ENCODE measurements at regions not wholly inside any gene's neighbourhood (a gene's known extent, or its start where the extent isn't known, plus 50 kb on each side); places are given as distances from the start of the nearest gene placed in this dataset.

GRCh38 chr13:109897988-109898624 lies 111.7 kb upstream of the IRS2 start:
- H3K27me3 ChIP-seq (ENCODE audit: control insufficient read depth, insufficient read depth, low read length) = no peaks in the 10 kb centered on the region

GRCh38 chr13:109892101-109892500 lies 105.7 kb upstream of the IRS2 start:
- no peaks in the 10 kb centered on the region for H3K27me3 ChIP-seq (ENCODE audit: control insufficient read depth, insufficient read depth, low read length)
- H3K27ac ChIP-seq (ENCODE audit: low read length) = no peak overlapping the region
- no peak overlapping the region for H3K4me3 ChIP-seq (ENCODE audit: low read length)
- H3K9ac ChIP-seq (ENCODE audit: low read length) = no peak overlapping the region
- H3K9me3 ChIP-seq (ENCODE audit: control insufficient read depth, low read depth, low read length) = no peaks in the 10 kb centered on the region
- no peaks in the 10 kb centered on the region for H3K36me3 ChIP-seq (ENCODE audit: control insufficient read depth, low read depth, low read length)
- H3K4me1 ChIP-seq (ENCODE audit: control insufficient read depth, low read depth, low read length) = no peaks in the 10 kb centered on the region

More at GRCh38 chr13:109897988-109898624, 111.7 kb upstream of the IRS2 start:
- no peak overlapping the region for H3K9ac ChIP-seq (ENCODE audit: low read length)
- H3K27ac ChIP-seq (ENCODE audit: low read length) = no peak overlapping the region
- peaks cover 4% of the 10 kb centered on the region for H3K4me1 ChIP-seq (ENCODE audit: control insufficient read depth, low read depth, low read length)
- H3K36me3 ChIP-seq (ENCODE audit: control insufficient read depth, low read depth, low read length) = no peaks in the 10 kb centered on the region
- no peak overlapping the region for H3K4me3 ChIP-seq (ENCODE audit: low read length)
- H3K9me3 ChIP-seq (ENCODE audit: control insufficient read depth, low read depth, low read length) = no peaks in the 10 kb centered on the region

DNA sequence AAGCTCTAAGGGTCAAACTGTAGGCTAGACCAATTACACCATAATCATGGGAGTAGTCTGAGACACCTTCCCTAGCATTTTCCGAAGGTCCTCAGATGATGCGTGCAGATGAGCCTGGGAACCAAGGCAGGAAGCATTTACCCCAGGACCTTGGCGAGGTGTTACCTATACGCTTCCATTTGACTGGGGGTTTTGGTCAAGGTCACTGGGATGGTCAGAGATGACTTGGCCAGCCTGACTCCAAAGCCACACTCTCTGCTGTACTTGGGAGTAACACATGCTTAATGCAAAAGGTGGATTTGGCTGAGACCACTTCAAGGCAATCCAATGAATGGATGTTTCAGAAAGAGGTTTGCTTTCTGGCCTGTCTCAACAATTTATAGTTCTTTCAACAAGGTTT lies 98.9 kb upstream of the IRS2 start:
- H3K27ac ChIP-seq (ENCODE audit: low read length) = no peak overlapping the region
- no peak overlapping the region for H3K9ac ChIP-seq (ENCODE audit: low read length)
- no peaks in the 10 kb centered on the region for H3K27me3 ChIP-seq (ENCODE audit: control insufficient read depth, insufficient read depth, low read length)
- H3K36me3 ChIP-seq (ENCODE audit: control insufficient read depth, low read depth, low read length) = no peaks in the 10 kb centered on the region
- no peaks in the 10 kb centered on the region for H3K9me3 ChIP-seq (ENCODE audit: control insufficient read depth, low read depth, low read length)
- no peak overlapping the region for H3K4me3 ChIP-seq (ENCODE audit: low read length)
- H3K4me1 ChIP-seq (ENCODE audit: control insufficient read depth, low read depth, low read length) = no peaks in the 10 kb centered on the region

GRCh38 chr13:109884462-109884861 lies 98.1 kb upstream of the IRS2 start:
- H3K9me3 ChIP-seq (ENCODE audit: control insufficient read depth, low read depth, low read length) = no peaks in the 10 kb centered on the region
- no peak overlapping the region for H3K27ac ChIP-seq (ENCODE audit: low read length)
- no peaks in the 10 kb centered on the region for H3K36me3 ChIP-seq (ENCODE audit: control insufficient read depth, low read depth, low read length)
- no peaks in the 10 kb centered on the region for H3K4me1 ChIP-seq (ENCODE audit: control insufficient read depth, low read depth, low read length)
- no peak overlapping the region for H3K9ac ChIP-seq (ENCODE audit: low read length)
- no peak overlapping the region for H3K4me3 ChIP-seq (ENCODE audit: low read length)
- no peaks in the 10 kb centered on the region for H3K27me3 ChIP-seq (ENCODE audit: control insufficient read depth, insufficient read depth, low read length)

- H3K27ac ChIP-seq (ENCODE audit: low read length) = no peak overlapping the region
- H3K9ac ChIP-seq (ENCODE audit: low read length) = no peak overlapping the region
- no peak overlapping the region for H3K4me3 ChIP-seq (ENCODE audit: low read length)
These were observed 97.1 kb upstream of the IRS2 start for GRCh38 chr13:109883181-109884180.

GRCh38 chr13:109881961-109882558 lies 95.7 kb upstream of the IRS2 start:
- H3K36me3 ChIP-seq (ENCODE audit: control insufficient read depth, low read depth, low read length) = no peaks in the 10 kb centered on the region
- H3K9ac ChIP-seq (ENCODE audit: low read length) = no peak overlapping the region
- no peak overlapping the region for H3K27ac ChIP-seq (ENCODE audit: low read length)
- no peaks in the 10 kb centered on the region for H3K9me3 ChIP-seq (ENCODE audit: control insufficient read depth, low read depth, low read length)
- no peaks in the 10 kb centered on the region for H3K4me1 ChIP-seq (ENCODE audit: control insufficient read depth, low read depth, low read length)
- no peak overlapping the region for H3K4me3 ChIP-seq (ENCODE audit: low read length)
- no peaks in the 10 kb centered on the region for H3K27me3 ChIP-seq (ENCODE audit: control insufficient read depth, insufficient read depth, low read length)

More at GRCh38 chr13:109883181-109884180, 97.1 kb upstream of the IRS2 start:
- Histone ChIP-seq H3K27me3 (ENCODE audit: control insufficient read depth, insufficient read depth, low read length) (no peaks in the 10 kb centered on the region), H3K9me3 (ENCODE audit: control insufficient read depth, low read depth, low read length) (no peaks in the 10 kb centered on the region), H3K36me3 (ENCODE audit: control insufficient read depth, low read depth, low read length) (no peaks in the 10 kb centered on the region), H3K4me1 (ENCODE audit: control insufficient read depth, low read depth, low read length) (no peaks in the 10 kb centered on the region)

- H3K27me3 ChIP-seq (ENCODE audit: control insufficient read depth, insufficient read depth, low read length) = no peaks in the 10 kb centered on the region
- H3K9me3 ChIP-seq (ENCODE audit: control insufficient read depth, low read depth, low read length) = no peaks in the 10 kb centered on the region
- no peak overlapping the region for H3K27ac ChIP-seq (ENCODE audit: low read length)
- no peaks in the 10 kb centered on the region for H3K36me3 ChIP-seq (ENCODE audit: control insufficient read depth, low read depth, low read length)
- no peaks in the 10 kb centered on the region for H3K4me1 ChIP-seq (ENCODE audit: control insufficient read depth, low read depth, low read length)
- no peak overlapping the region for H3K9ac ChIP-seq (ENCODE audit: low read length)
- no peak overlapping the region for H3K4me3 ChIP-seq (ENCODE audit: low read length)
These were observed 95.0 kb upstream of the IRS2 start for GRCh38 chr13:109881347-109881725.

- no peaks in the 10 kb centered on the region for H3K27me3 ChIP-seq (ENCODE audit: control insufficient read depth, insufficient read depth, low read length)
- H3K9me3 ChIP-seq (ENCODE audit: control insufficient read depth, low read depth, low read length) = no peaks in the 10 kb centered on the region
- no peaks in the 10 kb centered on the region for H3K36me3 ChIP-seq (ENCODE audit: control insufficient read depth, low read depth, low read length)
- no peak overlapping the region for H3K9ac ChIP-seq (ENCODE audit: low read length)
- no peak overlapping the region for H3K27ac ChIP-seq (ENCODE audit: low read length)
- H3K4me3 ChIP-seq (ENCODE audit: low read length) = no peak overlapping the region
- no peaks in the 10 kb centered on the region for H3K4me1 ChIP-seq (ENCODE audit: control insufficient read depth, low read depth, low read length)
These were observed 94.3 kb upstream of the IRS2 start for GRCh38 chr13:109880371-109881346.

DNA sequence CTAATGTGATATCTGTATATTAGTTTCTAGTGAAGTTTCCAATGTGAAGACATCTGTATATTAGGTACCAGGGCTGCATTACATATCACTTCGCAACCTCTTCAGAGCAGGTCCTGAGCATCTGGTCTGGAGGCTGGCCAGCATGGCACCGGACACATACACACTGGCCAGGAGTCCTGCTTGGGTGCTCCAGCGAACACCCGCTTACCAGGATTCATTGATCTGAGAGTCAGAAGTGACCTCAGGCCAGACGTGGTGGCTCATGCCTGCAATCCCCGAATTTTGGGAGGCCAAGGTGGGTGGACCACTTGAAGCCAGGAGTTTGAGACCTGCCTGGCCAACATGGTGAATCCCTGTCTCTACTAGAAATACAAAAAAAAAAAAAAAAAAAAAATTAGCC lies 93.0 kb upstream of the IRS2 start:
- Histone ChIP-seq H3K9me3 (ENCODE audit: control insufficient read depth, low read depth, low read length) (no peaks in the 10 kb centered on the region), H3K4me3 (ENCODE audit: low read length) (no peak overlapping the region), H3K27ac (ENCODE audit: low read length) (no peak overlapping the region), H3K27me3 (ENCODE audit: control insufficient read depth, insufficient read depth, low read length) (no peaks in the 10 kb centered on the region), H3K36me3 (ENCODE audit: control insufficient read depth, low read depth, low read length) (no peaks in the 10 kb centered on the region), H3K9ac (ENCODE audit: low read length) (no peak overlapping the region), H3K4me1 (ENCODE audit: control insufficient read depth, low read depth, low read length) (no peaks in the 10 kb centered on the region)

DNA sequence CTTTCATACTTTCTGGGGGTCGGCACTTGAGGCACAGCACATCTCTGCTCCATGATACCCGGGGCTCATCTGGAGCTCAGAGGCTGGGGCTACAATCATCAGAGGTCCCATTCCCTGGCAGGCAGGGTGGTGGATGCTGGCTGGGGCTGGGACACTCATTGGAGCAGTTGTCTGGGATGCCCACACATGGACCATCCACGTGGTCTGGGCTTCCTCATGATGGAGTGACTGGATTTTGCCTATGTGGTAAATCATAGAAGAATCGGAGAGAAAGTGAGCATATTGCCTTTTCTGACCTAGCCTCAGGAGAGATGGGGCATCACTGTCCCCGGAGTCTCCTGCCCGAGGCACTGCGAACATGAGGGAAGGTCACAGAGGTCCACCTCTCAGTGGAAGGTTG lies 91.4 kb upstream of the IRS2 start:
- no peaks in the 10 kb centered on the region for H3K27me3 ChIP-seq (ENCODE audit: control insufficient read depth, insufficient read depth, low read length)
- H3K27ac ChIP-seq (ENCODE audit: low read length) = no peak overlapping the region
- H3K4me1 ChIP-seq (ENCODE audit: control insufficient read depth, low read depth, low read length) = peaks cover 4% of the 10 kb centered on the region
- H3K9me3 ChIP-seq (ENCODE audit: control insufficient read depth, low read depth, low read length) = no peaks in the 10 kb centered on the region
- H3K4me3 ChIP-seq (ENCODE audit: low read length) = no peak overlapping the region
- H3K36me3 ChIP-seq (ENCODE audit: control insufficient read depth, low read depth, low read length) = no peaks in the 10 kb centered on the region
- H3K9ac ChIP-seq (ENCODE audit: low read length) = no peak overlapping the region

DNA sequence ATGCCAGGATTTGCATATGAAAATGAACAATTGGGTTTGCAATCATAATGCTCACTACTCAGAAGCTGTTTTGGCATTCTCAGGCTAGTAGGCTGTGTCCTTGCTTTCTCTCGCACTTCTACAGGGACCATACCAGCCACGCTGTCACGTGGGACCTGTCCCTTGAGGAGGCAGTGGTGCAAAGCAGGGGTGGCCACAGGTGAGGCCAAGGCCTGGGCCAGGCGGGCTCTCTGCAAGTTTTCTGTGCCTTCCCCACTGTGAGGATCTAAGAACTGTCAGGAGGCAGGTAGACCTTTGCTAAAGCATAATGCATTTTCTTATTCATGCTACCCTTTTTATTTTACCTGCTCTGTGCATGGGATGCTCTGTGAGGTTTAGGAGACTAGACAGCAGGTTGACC lies 89.4 kb upstream of the IRS2 start:
- Histone ChIP-seq H3K9me3 (ENCODE audit: control insufficient read depth, low read depth, low read length) (no peaks in the 10 kb centered on the region), H3K4me3 (ENCODE audit: low read length) (no peak overlapping the region), H3K9ac (ENCODE audit: low read length) (no peak overlapping the region), H3K27ac (ENCODE audit: low read length) (no peak overlapping the region), H3K27me3 (ENCODE audit: control insufficient read depth, insufficient read depth, low read length) (no peaks in the 10 kb centered on the region), H3K4me1 (ENCODE audit: control insufficient read depth, low read depth, low read length) (peaks cover 4% of the 10 kb centered on the region), H3K36me3 (ENCODE audit: control insufficient read depth, low read depth, low read length) (no peaks in the 10 kb centered on the region)
